ENCODE measurements at regions not wholly inside any gene's neighbourhood (a gene's known extent, or its start where the extent isn't known, plus 50 kb on each side); places are given as distances from the start of the nearest gene placed in this dataset.

DNA sequence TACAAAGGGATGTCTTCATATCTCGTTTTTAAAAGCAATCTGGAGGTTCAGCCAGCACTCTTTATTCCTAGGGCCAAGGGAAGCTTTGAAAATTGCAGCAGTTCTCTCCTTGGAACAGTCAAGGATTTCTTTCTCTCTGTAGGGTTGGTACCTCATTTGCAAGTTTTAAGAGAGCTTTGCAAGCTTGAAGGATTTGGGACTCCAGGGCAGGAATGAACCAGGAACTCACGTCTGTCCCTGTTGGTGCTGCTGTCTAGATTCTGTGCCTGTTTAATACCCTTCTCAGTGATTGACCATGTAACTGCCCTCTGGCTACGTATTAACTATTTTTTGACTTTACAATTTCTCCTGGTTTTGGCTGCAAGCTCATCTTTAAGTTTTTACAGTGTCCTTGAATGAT, 262.5 kb upstream of the ST6GAL2 start:
- no peak overlapping the region for H2AK5ac ChIP-seq (ENCODE audit: insufficient read length, low read length)
- DNase-seq = no peak
- no peaks in the 10 kb centered on the region for H3K79me1 ChIP-seq (ENCODE audit: insufficient read depth, low read depth, low read length, poor library complexity, severe bottlenecking)
- H2BK20ac ChIP-seq (ENCODE audit: low read depth, low read length, poor library complexity, severe bottlenecking) = no peak overlapping the region
- TF ChIP-seq, protein P1, sequence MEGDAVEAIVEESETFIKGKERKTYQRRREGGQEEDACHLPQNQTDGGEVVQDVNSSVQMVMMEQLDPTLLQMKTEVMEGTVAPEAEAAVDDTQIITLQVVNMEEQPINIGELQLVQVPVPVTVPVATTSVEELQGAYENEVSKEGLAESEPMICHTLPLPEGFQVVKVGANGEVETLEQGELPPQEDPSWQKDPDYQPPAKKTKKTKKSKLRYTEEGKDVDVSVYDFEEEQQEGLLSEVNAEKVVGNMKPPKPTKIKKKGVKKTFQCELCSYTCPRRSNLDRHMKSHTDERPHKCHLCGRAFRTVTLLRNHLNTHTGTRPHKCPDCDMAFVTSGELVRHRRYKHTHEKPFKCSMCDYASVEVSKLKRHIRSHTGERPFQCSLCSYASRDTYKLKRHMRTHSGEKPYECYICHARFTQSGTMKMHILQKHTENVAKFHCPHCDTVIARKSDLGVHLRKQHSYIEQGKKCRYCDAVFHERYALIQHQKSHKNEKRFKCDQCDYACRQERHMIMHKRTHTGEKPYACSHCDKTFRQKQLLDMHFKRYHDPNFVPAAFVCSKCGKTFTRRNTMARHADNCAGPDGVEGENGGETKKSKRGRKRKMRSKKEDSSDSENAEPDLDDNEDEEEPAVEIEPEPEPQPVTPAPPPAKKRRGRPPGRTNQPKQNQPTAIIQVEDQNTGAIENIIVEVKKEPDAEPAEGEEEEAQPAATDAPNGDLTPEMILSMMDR (conservative IDR thresholded peaks at IDR 0.05) = no peak
- Mint-ChIP-seq H3K9me3 (peaks cover 24 to 26% of the 10 kb centered on the region in 2 experiments), H3K4me1 (peaks cover 5 to 8% of the 10 kb centered on the region in 2 experiments; a peak in 3 of 4 replicates), H3K27ac (no peak overlapping the region), H3K27me3 (ENCODE audit: low read depth) (no peaks in the 10 kb centered on the region), H3K4me3 (no peak overlapping the region), H3K36me3 (ENCODE audit: insufficient read depth in 1 of 3, low read depth in 3 of 3) (peaks cover 4 to 21% (median 7%) of the 10 kb centered on the region in 3 experiments; a peak in 6 of 7 replicates)
- no peak overlapping the region for H3K56ac ChIP-seq (ENCODE audit: insufficient read length, low read depth, low read length)
- H2BK120ac ChIP-seq (ENCODE audit: low read depth, low read length, poor library complexity, severe bottlenecking) = no peak overlapping the region
- no CpG with 5 or more reads among the region's 3 CpGs for WGBS (ENCODE audit: extremely low coverage, insufficient read length, low lambda C conversion rate)
- no peak overlapping the region for H2BK5ac ChIP-seq (ENCODE audit: insufficient read length, low read length)
- no peaks in the 10 kb centered on the region for H3K27me3 ChIP-seq (ENCODE audit: insufficient read depth, low read length)
- H3K14ac ChIP-seq (ENCODE audit: insufficient read depth, low read length) = no peak overlapping the region
- no peak overlapping the region for H3K23ac ChIP-seq (ENCODE audit: insufficient read length, low read depth, low read length)
- no peak overlapping the region for H3K4me2 ChIP-seq (ENCODE audit: insufficient read depth, insufficient read length, low read length)
- H3K9me3 ChIP-seq (ENCODE audit: control insufficient read depth, low read depth, low read length) = peaks cover 3% of the 10 kb centered on the region
- no peak overlapping the region for H2BK15ac ChIP-seq (ENCODE audit: low read depth, low read length)
- no peak overlapping the region for H3K9ac ChIP-seq (ENCODE audit: extremely low read depth, insufficient read length, low read length)
- no peaks in the 10 kb centered on the region for H3K79me2 ChIP-seq (ENCODE audit: insufficient read depth, low read length)
- no peak overlapping the region for H2BK12ac ChIP-seq (ENCODE audit: insufficient read length, low read depth, low read length)
- no peak overlapping the region for H4K5ac ChIP-seq (ENCODE audit: insufficient read length, low read depth, low read length)
- no peak overlapping the region for H2AFZ ChIP-seq (ENCODE audit: low read length)
- no peak overlapping the region for H3K4ac ChIP-seq (ENCODE audit: low read depth, low read length)
- no peak overlapping the region for H3K27ac ChIP-seq (ENCODE audit: insufficient read length, low read depth, low read length)
- H3K23me2 ChIP-seq (ENCODE audit: insufficient read length, low read depth, low read length, poor library complexity, severe bottlenecking) = no peaks in the 10 kb centered on the region
- H4K20me1 ChIP-seq (ENCODE audit: control insufficient read depth, insufficient read depth, insufficient read length) = no peaks in the 10 kb centered on the region
- no peak overlapping the region for H3T11ph ChIP-seq (ENCODE audit: low read length)
- H3K4me1 ChIP-seq (ENCODE audit: insufficient read depth, low read length) = no peaks in the 10 kb centered on the region
- no peak overlapping the region for H3K18ac ChIP-seq (ENCODE audit: insufficient read length, low read depth, low read length)
- no peak overlapping the region for H4K8ac ChIP-seq (replicated peaks; ENCODE audit: insufficient read length, low read depth, low read length)
- no peak overlapping the region for H4K91ac ChIP-seq (ENCODE audit: insufficient read length, low read depth, low read length)

Measured in H9 (cell line).